HEK293T (cell line): ENCODE measurements at regions not wholly inside any gene's neighbourhood (a gene's known extent, or its start where the extent isn't known, plus 50 kb on each side); places are given as distances from the start of the nearest gene placed in this dataset.

Experiments used
- CTCF ChIA-PET: fragments of 350-600 bp; formaldehyde crosslinking; extraction: SDS; loops from one replicate; lab custom pipeline; 2021; ENCODE audit warnings: antibody characterized with exemption, inconsistent platforms; lab: Yijun Ruan, JAX
- POLR2A ChIA-PET: fragments of 350-600 bp; formaldehyde crosslinking; extraction: SDS; loops from one replicate; lab custom pipeline; 2020; ENCODE audit warnings: antibody characterized with exemption, inconsistent platforms; lab: Yijun Ruan, JAX
- DNase-seq: peaks from one replicate; pipeline ENCODE4 v3.0.0; 2012; ENCODE audit warnings: mixed read lengths; ENCODE audit errors: extremely low spot score
- ARNT ChIP-seq: fragments of 450-650 bp; IDR thresholded peaks from 2 replicates; pipeline ENCODE4 v1.6.1; 2017; ENCODE audit warnings: mild to moderate bottlenecking
- BHLHE40 ChIP-seq: fragments of 450-650 bp; IDR thresholded peaks from 2 replicates; pipeline ENCODE4 v1.6.1; 2016; ENCODE audit warnings: mild to moderate bottlenecking, moderate library complexity, borderline replicate concordance
- CTBP1 ChIP-seq: fragments of 450-650 bp; IDR thresholded peaks from 2 replicates; pipeline ENCODE4 v1.6.1; 2016; ENCODE audit warnings: borderline replicate concordance
- ELF4 ChIP-seq: fragments of 450-650 bp; IDR thresholded peaks from 2 replicates; pipeline ENCODE4 v1.6.1; 2017; ENCODE audit warnings: antibody characterized with exemption
- FOXA1 ChIP-seq: fragments of 450-650 bp; IDR thresholded peaks from 2 replicates; pipeline ENCODE4 v1.6.1; 2016; ENCODE audit warnings: mild to moderate bottlenecking
- FOXK2 ChIP-seq: fragments of 450-650 bp; IDR thresholded peaks from 2 replicates; pipeline ENCODE4 v1.6.1; 2016; ENCODE audit warnings: mild to moderate bottlenecking
- FOXM1 ChIP-seq: fragments of 450-650 bp; IDR thresholded peaks from 2 replicates; pipeline ENCODE4 v1.6.1; 2017; ENCODE audit warnings: mild to moderate bottlenecking, borderline replicate concordance
- HDGF ChIP-seq: fragments of 450-650 bp; IDR thresholded peaks from 2 replicates; pipeline ENCODE4 v1.6.1; 2017; ENCODE audit warnings: antibody characterized with exemption, borderline replicate concordance
- L3MBTL2 ChIP-seq: fragments of 450-650 bp; conservative IDR thresholded peaks from 2 replicates; pipeline ENCODE4 v1.6.1; 2016; ENCODE audit warnings: mild to moderate bottlenecking
- LEF1 ChIP-seq: fragments of 450-650 bp; IDR thresholded peaks from 2 replicates; pipeline ENCODE4 v1.6.1; 2017; ENCODE audit warnings: mild to moderate bottlenecking, borderline replicate concordance
- NFRKB ChIP-seq: fragments of 450-650 bp; IDR thresholded peaks from 2 replicates; pipeline ENCODE4 v1.6.1; 2016; ENCODE audit warnings: mild to moderate bottlenecking, moderate library complexity
- SP1 ChIP-seq: fragments of 450-650 bp; IDR thresholded peaks from 2 replicates; pipeline ENCODE4 v1.6.1; 2017
- SUZ12 ChIP-seq: fragments of 450-650 bp; IDR thresholded peaks from 2 replicates; pipeline ENCODE4 v1.6.1; 2016; ENCODE audit warnings: mild to moderate bottlenecking
- TARDBP ChIP-seq: fragments of 450-650 bp; IDR thresholded peaks from 2 replicates; pipeline ENCODE4 v1.6.1; 2016
- ZNF384 ChIP-seq: fragments of 450-650 bp; IDR thresholded peaks from 2 replicates; pipeline ENCODE4 v1.6.1; 2016
- TF ChIP-seq, protein P1 (sequence below): fragments of 450-650 bp; IDR thresholded peaks from 2 replicates; pipeline ENCODE4 v1.6.1; 2016

DNA sequence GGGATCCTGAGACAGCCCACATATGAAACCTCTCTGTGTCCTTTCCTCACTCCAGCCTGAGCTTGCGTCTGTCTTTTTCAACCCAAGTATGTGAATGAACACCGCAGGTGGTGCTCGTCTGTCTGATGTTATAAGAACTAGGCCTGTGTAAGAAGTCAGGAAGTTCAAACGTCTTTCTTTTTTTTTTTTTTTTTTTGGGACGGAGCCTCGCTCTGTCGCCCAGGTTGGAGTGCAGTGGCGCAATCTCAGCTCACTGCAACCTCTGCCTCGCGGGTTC, 92.3 kb downstream of the ANKRD10 start:
- ChIA-PET CTCF (no interaction called here), POLR2A (no interaction called here)
- TF ChIP-seq SUZ12 (no peak), FOXM1 (no peak), LEF1 (no peak), HDGF (no peak), FOXA1 (no peak), SP1 (no peak), ZNF384 (no peak), CTBP1 (no peak), FOXK2 (no peak), NFRKB (no peak), BHLHE40 (no peak), ARNT (no peak), L3MBTL2 (no peak), ELF4 (no peak)
- TF ChIP-seq, protein P1, sequence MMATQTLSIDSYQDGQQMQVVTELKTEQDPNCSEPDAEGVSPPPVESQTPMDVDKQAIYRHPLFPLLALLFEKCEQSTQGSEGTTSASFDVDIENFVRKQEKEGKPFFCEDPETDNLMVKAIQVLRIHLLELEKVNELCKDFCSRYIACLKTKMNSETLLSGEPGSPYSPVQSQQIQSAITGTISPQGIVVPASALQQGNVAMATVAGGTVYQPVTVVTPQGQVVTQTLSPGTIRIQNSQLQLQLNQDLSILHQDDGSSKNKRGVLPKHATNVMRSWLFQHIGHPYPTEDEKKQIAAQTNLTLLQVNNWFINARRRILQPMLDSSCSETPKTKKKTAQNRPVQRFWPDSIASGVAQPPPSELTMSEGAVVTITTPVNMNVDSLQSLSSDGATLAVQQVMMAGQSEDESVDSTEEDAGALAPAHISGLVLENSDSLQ, result no peak
- DNase-seq, result no peak

DNA sequence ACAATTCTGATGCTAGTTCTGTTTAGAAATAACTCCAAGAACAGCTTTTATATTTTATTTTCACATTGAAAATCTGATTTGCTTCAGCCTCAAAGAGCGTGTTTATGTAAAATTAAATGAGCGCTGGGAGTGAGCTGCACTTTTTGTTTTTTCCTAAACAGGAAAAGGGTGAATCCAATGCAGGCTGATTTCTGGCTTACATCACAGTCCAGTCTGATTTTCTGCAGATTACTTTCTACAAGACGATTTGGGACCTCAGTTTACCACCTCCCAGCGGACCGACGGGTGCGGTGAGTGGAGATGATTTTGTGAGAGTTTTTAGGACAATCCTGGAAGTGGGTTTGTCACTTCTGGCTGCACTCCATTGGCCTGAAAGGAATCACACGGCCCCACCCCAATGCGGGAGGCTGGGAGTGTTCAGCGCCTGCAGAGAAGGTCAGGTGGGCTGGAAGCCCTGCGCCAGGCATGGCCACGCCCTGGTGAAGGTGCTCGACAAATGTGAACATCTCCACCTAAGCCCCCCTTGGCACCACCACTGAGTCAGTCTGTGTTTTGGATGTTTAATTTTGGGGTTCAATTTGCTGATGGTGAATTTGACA, 90.1 kb downstream of the ANKRD10 start:
- TF ChIP-seq TARDBP (no peak), ARNT (no peak), CTBP1 (no peak), L3MBTL2 (no peak), FOXK2 (no peak), ZNF384 (no peak), SP1 (no peak), ELF4 (no peak), BHLHE40 (no peak), LEF1 (no peak), NFRKB (no peak), FOXM1 (no peak), SUZ12 (no peak), HDGF (no peak)
- TF ChIP-seq, protein P1, result no peak
- ChIA-PET POLR2A (no interaction called here), CTCF (no interaction called here)
- DNase-seq, result no peak

DNA sequence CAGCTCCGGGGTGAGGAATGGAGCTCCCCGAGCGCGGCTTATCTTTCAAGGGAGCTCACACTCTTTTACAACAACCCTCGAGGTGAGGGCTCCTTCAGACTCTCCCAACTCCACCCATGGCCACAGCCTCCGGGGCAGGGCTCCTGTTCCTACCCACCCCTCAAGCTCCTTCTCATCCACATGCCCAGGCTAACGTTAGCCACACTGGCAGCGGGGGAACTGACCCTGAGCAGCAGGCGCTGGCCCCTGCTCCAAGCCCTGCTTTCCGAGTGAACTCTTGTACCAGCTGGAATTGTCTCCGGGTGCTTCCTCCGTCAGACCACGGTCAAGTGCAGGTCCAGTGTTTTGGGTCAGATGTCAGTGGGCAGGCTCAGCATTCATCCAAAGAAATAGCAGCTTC, 89.4 kb downstream of the ANKRD10 start:
- no peak for TF ChIP-seq SUZ12
- TF ChIP-seq ELF4, result no peak
- TF ChIP-seq FOXK2, result no peak
- no peak for TF ChIP-seq L3MBTL2
- CTCF ChIA-PET, result no interaction called here
- no peak for DNase-seq
- POLR2A ChIA-PET, result interaction anchor here (0.8 kb wide), 1 partner anchor 110 kb away, joined by 4 read pairs; no protein-coding TSS in a partner anchor

DNA sequence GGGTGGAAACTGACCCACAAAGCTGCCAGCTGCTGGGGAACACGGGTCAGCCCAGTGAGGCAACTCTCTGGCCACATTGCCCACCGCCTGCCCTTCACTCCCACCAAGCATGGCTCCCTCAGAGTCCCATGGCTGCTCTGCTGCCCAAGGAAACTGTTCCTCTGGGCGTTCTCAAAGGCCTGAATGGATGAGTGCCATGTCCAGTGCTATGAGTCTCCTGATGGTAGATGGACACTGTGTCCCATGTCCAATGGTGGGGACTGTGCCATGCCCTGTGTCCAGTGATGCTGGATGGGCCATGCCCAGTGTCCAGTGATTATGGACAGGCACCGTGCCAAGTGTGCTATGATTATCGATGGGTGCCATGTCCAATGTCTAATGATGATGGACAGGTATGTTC, 88.8 kb downstream of the ANKRD10 start:
- TF ChIP-seq BHLHE40, result no peak
- no peak for TF ChIP-seq LEF1
- TF ChIP-seq NFRKB, result no peak
- TF ChIP-seq CTBP1, result no peak
- no peak for TF ChIP-seq L3MBTL2
- no peak for TF ChIP-seq ARNT
- TF ChIP-seq FOXM1, result no peak
- TF ChIP-seq FOXA1, result no peak
- TF ChIP-seq SUZ12, result no peak
- TF ChIP-seq FOXK2, result no peak
- TF ChIP-seq ZNF384, result no peak
- TF ChIP-seq, protein P1, result no peak
- no peak for TF ChIP-seq HDGF
- no peak for TF ChIP-seq TARDBP
- no peak for TF ChIP-seq SP1
- TF ChIP-seq ELF4, result no peak
- no peak for DNase-seq
- CTCF ChIA-PET, result no interaction called here
- POLR2A ChIA-PET, result interaction anchor here (0.8 kb wide), 1 partner anchor 111 kb away, joined by 4 read pairs; no protein-coding TSS in a partner anchor

DNA sequence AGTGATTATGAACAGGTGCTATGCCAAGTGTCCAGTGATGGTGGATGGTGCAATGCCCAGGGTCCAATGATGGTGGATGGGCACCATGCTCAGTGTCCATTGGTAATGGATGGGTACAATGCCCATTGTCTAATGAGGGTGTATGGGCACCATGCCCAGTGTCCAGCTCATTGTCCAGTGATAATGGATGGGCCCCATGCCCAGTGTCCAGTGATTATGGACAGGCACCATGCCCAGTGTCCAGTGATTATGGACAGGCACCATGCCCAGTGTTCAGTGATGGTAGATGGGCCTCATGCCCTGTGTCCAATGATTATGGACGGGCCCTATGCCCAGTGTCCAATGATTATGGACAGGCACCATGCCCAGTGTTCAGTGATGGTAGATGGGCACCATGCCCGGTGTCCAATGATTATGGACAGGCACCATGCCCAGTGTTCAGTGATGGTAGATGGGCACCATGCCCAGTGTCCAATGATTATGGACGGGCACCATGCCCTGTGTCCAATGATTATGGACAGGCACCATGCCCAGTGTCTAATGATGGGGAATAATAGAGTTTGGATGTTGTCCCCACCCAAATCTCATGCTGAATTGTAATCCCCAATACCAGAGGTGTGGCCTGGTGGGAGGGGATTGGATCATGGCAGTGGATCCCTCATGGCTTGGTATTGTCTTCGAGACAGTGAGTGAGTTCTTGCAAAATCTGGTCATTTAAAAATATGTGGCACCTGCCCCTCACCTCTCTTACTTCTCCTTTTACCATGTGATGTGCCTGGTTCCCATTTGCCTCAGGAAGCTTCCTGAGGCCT, 87.8 kb downstream of the ANKRD10 start:
- DNase-seq, result no peak
- ChIA-PET POLR2A (no interaction called here), CTCF (no interaction called here)
- TF ChIP-seq, protein P1, result no peak
- TF ChIP-seq FOXA1 (no peak), SUZ12 (no peak), L3MBTL2 (no peak), ELF4 (no peak), HDGF (no peak), CTBP1 (no peak), LEF1 (no peak), FOXK2 (no peak), ZNF384 (no peak), ARNT (no peak), FOXM1 (no peak), TARDBP (no peak), BHLHE40 (no peak), SP1 (no peak), NFRKB (no peak)
